ENCODE measurements at regions not wholly inside any gene's neighbourhood (a gene's known extent, or its start where the extent isn't known, plus 50 kb on each side); places are given as distances from the start of the nearest gene placed in this dataset.

- TF ChIP-seq YY1 (IDR thresholded peaks at IDR 0.05; ENCODE audit: insufficient read depth, insufficient read length) = no peak
- no peak for TF ChIP-seq ZNF274 (IDR thresholded peaks at IDR 0.05; ENCODE audit: low read depth, low read length)
- TF ChIP-seq SUZ12 (IDR thresholded peaks at IDR 0.05; ENCODE audit: extremely low read depth, insufficient read depth, insufficient read length) = no peak
These were observed 51.2 kb upstream of the EDA start for GRCh38 chrX:69564665-69565064.

All from NT2/D1 (cell line).